ENCODE measurements at regions not wholly inside any gene's neighbourhood (a gene's known extent, or its start where the extent isn't known, plus 50 kb on each side); places are given as distances from the start of the nearest gene placed in this dataset.

- no peaks in the 10 kb centered on the region for H3K36me3 ChIP-seq (ENCODE audit: control insufficient read depth, insufficient read depth, low read length)
- TF ChIP-seq CTCF (conservative IDR thresholded peaks at IDR 0.05 in 1 of 2, IDR thresholded peaks at IDR 0.05 in 1 of 2; ENCODE audit: low read depth in 1 of 2, low read length in 2 of 2) (no peak), EZH2 (IDR thresholded peaks at IDR 0.05; ENCODE audit: low read length, missing control alignments) (no peak)
- H4K20me1 ChIP-seq (ENCODE audit: control insufficient read depth, extremely low read depth, insufficient read depth, low read length) = no peaks in the 10 kb centered on the region
- no peak overlapping the region for H3K4me2 ChIP-seq (ENCODE audit: extremely low read depth, insufficient read depth, low read length)
- H3K27me3 ChIP-seq (ENCODE audit: control insufficient read depth, insufficient read depth, low read length) = no peaks in the 10 kb centered on the region
- no peaks in the 10 kb centered on the region for H3K79me2 ChIP-seq (ENCODE audit: control insufficient read depth, insufficient read depth, low read length)
- no peaks in the 10 kb centered on the region for H3K4me1 ChIP-seq (ENCODE audit: control insufficient read depth, extremely low read depth, insufficient read depth, low read length)
- no peak overlapping the region for H3K9ac ChIP-seq (ENCODE audit: insufficient read depth, low read length)
- H3K9me3 ChIP-seq (ENCODE audit: control insufficient read depth, insufficient read depth, low read depth, low read length) = no peaks in the 10 kb centered on the region
- no peak for DNase-seq (ENCODE audit: low read depth in 2 of 2)
- H3K4me3 ChIP-seq (replicated peaks in 1 of 4; ENCODE audit: control extremely low read depth in 1 of 4, insufficient read depth in 1 of 4, low read depth in 3 of 4, low read length in 4 of 4) = no peak overlapping the region
- H3K27ac ChIP-seq (ENCODE audit: insufficient read depth, low read length) = no peak overlapping the region
- H2AFZ ChIP-seq (ENCODE audit: low read length) = no peak overlapping the region
Observed at GRCh38 chr5:12743582-12743981, 839.3 kb upstream of the CTNND2 start.

- no peak overlapping the region for H3K4me2 ChIP-seq (ENCODE audit: extremely low read depth, insufficient read depth, low read length)
- no peak for TF ChIP-seq CTCF (conservative IDR thresholded peaks at IDR 0.05 in 1 of 2, IDR thresholded peaks at IDR 0.05 in 1 of 2; ENCODE audit: low read depth in 1 of 2, low read length in 2 of 2)
Observed at GRCh38 chr5:12730354-12730753, 826.1 kb upstream of the CTNND2 start.

GRCh38 chr5:12716664-12717063, 812.4 kb upstream of the CTNND2 start:
- no peak overlapping the region for H3K4me3 ChIP-seq (replicated peaks in 1 of 4; ENCODE audit: control extremely low read depth in 1 of 4, insufficient read depth in 1 of 4, low read depth in 3 of 4, low read length in 4 of 4)
- TF ChIP-seq CTCF (conservative IDR thresholded peaks at IDR 0.05 in 1 of 2, IDR thresholded peaks at IDR 0.05 in 1 of 2; ENCODE audit: low read depth in 1 of 2, low read length in 2 of 2) (no peak), EZH2 (IDR thresholded peaks at IDR 0.05; ENCODE audit: low read length, missing control alignments) (no peak)
- no peak for DNase-seq (ENCODE audit: low read depth in 2 of 2)
- no peaks in the 10 kb centered on the region for H3K27me3 ChIP-seq (ENCODE audit: control insufficient read depth, insufficient read depth, low read length)
- no peaks in the 10 kb centered on the region for H3K9me3 ChIP-seq (ENCODE audit: control insufficient read depth, insufficient read depth, low read depth, low read length)
- H3K4me2 ChIP-seq (ENCODE audit: extremely low read depth, insufficient read depth, low read length) = no peak overlapping the region
- no peak overlapping the region for H2AFZ ChIP-seq (ENCODE audit: low read length)
- no peaks in the 10 kb centered on the region for H3K4me1 ChIP-seq (ENCODE audit: control insufficient read depth, extremely low read depth, insufficient read depth, low read length)
- no peak overlapping the region for H3K27ac ChIP-seq (ENCODE audit: insufficient read depth, low read length)
- H4K20me1 ChIP-seq (ENCODE audit: control insufficient read depth, extremely low read depth, insufficient read depth, low read length) = no peaks in the 10 kb centered on the region
- H3K9ac ChIP-seq (ENCODE audit: insufficient read depth, low read length) = no peak overlapping the region
- no peaks in the 10 kb centered on the region for H3K36me3 ChIP-seq (ENCODE audit: control insufficient read depth, insufficient read depth, low read length)
- no peaks in the 10 kb centered on the region for H3K79me2 ChIP-seq (ENCODE audit: control insufficient read depth, insufficient read depth, low read length)

More at GRCh38 chr5:12730354-12730753, 826.1 kb upstream of the CTNND2 start:
- Histone ChIP-seq H4K20me1 (ENCODE audit: control insufficient read depth, extremely low read depth, insufficient read depth, low read length) (no peaks in the 10 kb centered on the region), H3K27ac (ENCODE audit: insufficient read depth, low read length) (no peak overlapping the region), H3K9me3 (ENCODE audit: control insufficient read depth, insufficient read depth, low read depth, low read length) (no peaks in the 10 kb centered on the region), H3K4me3 (replicated peaks in 1 of 4; ENCODE audit: control extremely low read depth in 1 of 4, insufficient read depth in 1 of 4, low read depth in 3 of 4, low read length in 4 of 4) (no peak overlapping the region), H3K27me3 (ENCODE audit: control insufficient read depth, insufficient read depth, low read length) (no peaks in the 10 kb centered on the region), H3K36me3 (ENCODE audit: control insufficient read depth, insufficient read depth, low read length) (no peaks in the 10 kb centered on the region), H3K79me2 (ENCODE audit: control insufficient read depth, insufficient read depth, low read length) (no peaks in the 10 kb centered on the region), H2AFZ (ENCODE audit: low read length) (no peak overlapping the region), H3K9ac (ENCODE audit: insufficient read depth, low read length) (no peak overlapping the region), H3K4me1 (ENCODE audit: control insufficient read depth, extremely low read depth, insufficient read depth, low read length) (no peaks in the 10 kb centered on the region)
- DNase-seq (ENCODE audit: low read depth in 2 of 2) = no peak

All from fibroblast of lung (primary cell).